HG02938 (cell line): ENCODE measurements at regions not wholly inside any gene's neighbourhood (a gene's known extent, or its start where the extent isn't known, plus 50 kb on each side); places are given as distances from the start of the nearest gene placed in this dataset.
A peak's percentile ranks its signal among the peaks of the same experiment; 100 is the strongest.

ENCODE experiments used
- ATAC-seq: cut with Tn5 transposase; IDR thresholded peaks from one replicate; pipeline ENCODE4 v1.9.1; 2021; ENCODE audit warnings: mild to moderate bottlenecking, moderate library complexity; ENCODE audit not compliant: unreplicated experiment

GRCh38 chr9:29714860-29715259 is 2141.6 kb upstream of the C9orf72 start:
- no peak for ATAC-seq

GRCh38 chr9:29717631-29718030 is 2144.3 kb upstream of the C9orf72 start:
- peak; percentile 81 for ATAC-seq

GRCh38 chr9:29730163-29730562 is 2156.9 kb upstream of the C9orf72 start:
- no peak for ATAC-seq

GRCh38 chr9:29740518-29740917 is 2167.2 kb upstream of the C9orf72 start:
- no peak for ATAC-seq

- ATAC-seq, result no peak
Observed at GRCh38 chr9:29741169-29741568, 2167.9 kb upstream of the C9orf72 start.

- no peak for ATAC-seq
Observed at GRCh38 chr9:29750062-29750461, 2176.8 kb upstream of the C9orf72 start.

- ATAC-seq, result no peak
Observed at GRCh38 chr9:29751226-29751625, 2177.9 kb upstream of the C9orf72 start.

GRCh38 chr9:29753638-29754037 is 2180.4 kb upstream of the C9orf72 start:
- ATAC-seq, result no peak

- ATAC-seq, result no peak
Observed at GRCh38 chr9:29769019-29769418, 2195.7 kb upstream of the C9orf72 start.

GRCh38 chr9:29773676-29774075 is 2200.4 kb upstream of the C9orf72 start:
- ATAC-seq, result no peak

GRCh38 chr9:29775491-29775890 is 2202.2 kb upstream of the C9orf72 start:
- ATAC-seq, result no peak

GRCh38 chr9:29778281-29778849 is 2205.1 kb upstream of the C9orf72 start:
- no peak for ATAC-seq

GRCh38 chr9:29793970-29794369 is 2220.7 kb upstream of the C9orf72 start:
- ATAC-seq, result no peak

- ATAC-seq, result peak; percentile 96
Observed at GRCh38 chr9:29796291-29796952, 2223.1 kb upstream of the C9orf72 start.

GRCh38 chr9:29798599-29798998 is 2225.3 kb upstream of the C9orf72 start:
- no peak for ATAC-seq

- ATAC-seq, result no peak
Observed at GRCh38 chr9:29799227-29799626, 2225.9 kb upstream of the C9orf72 start.

GRCh38 chr9:29800821-29801220 is 2227.5 kb upstream of the C9orf72 start:
- ATAC-seq, result no peak

- ATAC-seq, result no peak
Observed at GRCh38 chr9:29802454-29802853, 2229.2 kb upstream of the C9orf72 start.

GRCh38 chr9:29806937-29807618 is 2233.8 kb upstream of the C9orf72 start:
- no peak for ATAC-seq

- no peak for ATAC-seq
Observed at GRCh38 chr9:29816954-29817703, 2243.8 kb upstream of the C9orf72 start.

- ATAC-seq, result no peak
Observed at GRCh38 chr9:29822458-29822857, 2249.2 kb upstream of the C9orf72 start.

- ATAC-seq, result no peak
Observed at GRCh38 chr9:29826421-29826820, 2253.1 kb upstream of the C9orf72 start.
